NOMO-1 treated with DMSO at 0.1 percent for 48 hours (cell line): ENCODE measurements at regions not wholly inside any gene's neighbourhood (a gene's known extent, or its start where the extent isn't known, plus 50 kb on each side); places are given as distances from the start of the nearest gene placed in this dataset.

Experiments
- DNase-seq: peaks from one replicate; lab custom pipeline; 2025; ENCODE audit not compliant: unreplicated experiment; lab: John Stamatoyannopoulos, UW

GRCh38 chr9:120016231-120016630 is 563.7 kb downstream of the CDK5RAP2 start:
- no peak for DNase-seq

- no peak for DNase-seq
Observed at GRCh38 chr9:120014796-120015195, 565.2 kb downstream of the CDK5RAP2 start.

GRCh38 chr9:120009856-120010255 is 570.1 kb downstream of the CDK5RAP2 start:
- no peak for DNase-seq

- DNase-seq, result no peak
Observed at GRCh38 chr9:120001536-120001935, 578.4 kb downstream of the CDK5RAP2 start.

GRCh38 chr9:119998614-119999013 is 581.4 kb downstream of the CDK5RAP2 start:
- DNase-seq, result no peak

- DNase-seq, result no peak
Observed at GRCh38 chr9:119991797-119992196, 588.2 kb downstream of the CDK5RAP2 start.

GRCh38 chr9:119986713-119987112 is 593.3 kb downstream of the CDK5RAP2 start:
- DNase-seq, result no peak

GRCh38 chr9:119986205-119986604 is 593.8 kb downstream of the CDK5RAP2 start:
- no peak for DNase-seq

- no peak for DNase-seq
Observed at GRCh38 chr9:119974026-119974425, 604.8 kb upstream of the BRINP1 start.

- peak; percentile 53 for DNase-seq
Observed at GRCh38 chr9:119968836-119969707, 599.8 kb upstream of the BRINP1 start.

GRCh38 chr9:119967867-119968535 is 598.8 kb upstream of the BRINP1 start:
- no peak for DNase-seq

GRCh38 chr9:119963798-119964372 is 594.6 kb upstream of the BRINP1 start:
- no peak for DNase-seq

- DNase-seq, result no peak
Observed at GRCh38 chr9:119963258-119963797, 594.1 kb upstream of the BRINP1 start.

- no peak for DNase-seq
Observed at GRCh38 chr9:119961774-119962424, 592.7 kb upstream of the BRINP1 start.

GRCh38 chr9:119959846-119960545 is 590.8 kb upstream of the BRINP1 start:
- DNase-seq, result no peak

- DNase-seq, result no peak
Observed at GRCh38 chr9:119956111-119956510, 586.9 kb upstream of the BRINP1 start.

- DNase-seq, result no peak
Observed at GRCh38 chr9:119955276-119955675, 586.0 kb upstream of the BRINP1 start.

GRCh38 chr9:119951591-119951990 is 582.4 kb upstream of the BRINP1 start:
- DNase-seq, result no peak

- no peak for DNase-seq
Observed at GRCh38 chr9:119951090-119951489, 581.9 kb upstream of the BRINP1 start.

GRCh38 chr9:119945686-119946085 is 576.5 kb upstream of the BRINP1 start:
- no peak for DNase-seq

- DNase-seq, result no peak
Observed at GRCh38 chr9:119941091-119941490, 571.9 kb upstream of the BRINP1 start.
